ENCODE measurements at regions not wholly inside any gene's neighbourhood (a gene's known extent, or its start where the extent isn't known, plus 50 kb on each side); places are given as distances from the start of the nearest gene placed in this dataset.

DNA sequence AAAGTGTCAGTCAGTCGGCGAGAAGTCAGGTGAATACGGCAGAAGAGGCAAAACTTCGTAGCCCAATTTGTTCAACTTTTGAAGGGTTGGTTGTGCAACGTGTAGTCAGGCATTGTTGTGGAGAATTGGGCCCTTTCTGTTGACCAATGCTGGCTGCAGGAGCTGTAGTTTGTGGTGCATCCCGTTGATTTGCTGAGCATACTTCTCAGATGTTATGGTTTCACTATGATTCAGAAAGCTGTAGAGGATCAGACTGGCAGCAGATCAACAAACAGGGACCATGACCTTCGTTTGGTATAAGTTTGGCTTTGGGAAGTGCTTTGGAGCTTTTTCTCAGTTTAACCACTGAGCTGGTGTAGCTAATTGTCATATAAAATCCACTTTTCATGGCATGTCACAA lies 190.2 kb upstream of the ADAMTS5 start:
- 92% methylated on average over 7 of the region's 7 CpGs for WGBS
- Histone ChIP-seq H3K4me3 (no peak overlapping the region), H3K27me3 (no peaks in the 10 kb centered on the region), H3K4me1 (no peaks in the 10 kb centered on the region), H3K36me3 (no peaks in the 10 kb centered on the region), H3K27ac (no peak overlapping the region), H3K9me3 (no peaks in the 10 kb centered on the region)
- DNase-seq (ENCODE audit: low spot score in 2 of 2): no peak
- TF ChIP-seq POLR2A (IDR thresholded peaks at IDR 0.05): no peak
- TF ChIP-seq EP300 (IDR thresholded peaks at IDR 0.05): no peak
- TF ChIP-seq, protein P1, sequence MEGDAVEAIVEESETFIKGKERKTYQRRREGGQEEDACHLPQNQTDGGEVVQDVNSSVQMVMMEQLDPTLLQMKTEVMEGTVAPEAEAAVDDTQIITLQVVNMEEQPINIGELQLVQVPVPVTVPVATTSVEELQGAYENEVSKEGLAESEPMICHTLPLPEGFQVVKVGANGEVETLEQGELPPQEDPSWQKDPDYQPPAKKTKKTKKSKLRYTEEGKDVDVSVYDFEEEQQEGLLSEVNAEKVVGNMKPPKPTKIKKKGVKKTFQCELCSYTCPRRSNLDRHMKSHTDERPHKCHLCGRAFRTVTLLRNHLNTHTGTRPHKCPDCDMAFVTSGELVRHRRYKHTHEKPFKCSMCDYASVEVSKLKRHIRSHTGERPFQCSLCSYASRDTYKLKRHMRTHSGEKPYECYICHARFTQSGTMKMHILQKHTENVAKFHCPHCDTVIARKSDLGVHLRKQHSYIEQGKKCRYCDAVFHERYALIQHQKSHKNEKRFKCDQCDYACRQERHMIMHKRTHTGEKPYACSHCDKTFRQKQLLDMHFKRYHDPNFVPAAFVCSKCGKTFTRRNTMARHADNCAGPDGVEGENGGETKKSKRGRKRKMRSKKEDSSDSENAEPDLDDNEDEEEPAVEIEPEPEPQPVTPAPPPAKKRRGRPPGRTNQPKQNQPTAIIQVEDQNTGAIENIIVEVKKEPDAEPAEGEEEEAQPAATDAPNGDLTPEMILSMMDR (IDR thresholded peaks at IDR 0.05): no peak

- no peaks in the 10 kb centered on the region for H3K36me3 ChIP-seq
Measured at GRCh38 chr21:27156666-27157065, 189.8 kb upstream of the ADAMTS5 start.

DNA sequence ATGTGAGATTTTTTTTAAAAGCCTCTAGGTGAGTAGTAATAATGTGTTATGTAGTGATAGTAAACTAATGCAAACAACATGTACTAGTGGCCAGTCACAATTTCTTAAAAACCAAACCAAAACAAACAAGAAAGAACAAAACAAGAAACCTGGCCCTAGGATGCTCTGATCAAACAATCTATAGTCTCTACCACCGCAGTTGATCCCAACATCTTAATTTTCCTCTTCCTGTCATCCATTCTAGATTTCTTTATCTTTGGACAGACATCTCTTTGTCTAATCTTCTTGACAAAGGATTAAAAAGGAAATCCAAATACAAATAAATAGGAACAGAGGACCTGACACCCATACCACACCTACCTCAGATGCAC lies 188.2 kb upstream of the ADAMTS5 start:
- 93% methylated on average over 1 of the region's 1 CpG for WGBS
- no peaks in the 10 kb centered on the region for H3K27me3 ChIP-seq
- no peak overlapping the region for H3K27ac ChIP-seq
- no peak for DNase-seq (ENCODE audit: low spot score in 2 of 2)
- no peaks in the 10 kb centered on the region for H3K4me1 ChIP-seq
- TF ChIP-seq, protein P1 (IDR thresholded peaks at IDR 0.05): no peak
- TF ChIP-seq POLR2A (IDR thresholded peaks at IDR 0.05): no peak
- no peak for TF ChIP-seq POLR2AphosphoS5 (IDR thresholded peaks at IDR 0.05)
- no peak for TF ChIP-seq EP300 (IDR thresholded peaks at IDR 0.05)
- no peak overlapping the region for H3K4me3 ChIP-seq
- H3K36me3 ChIP-seq: no peaks in the 10 kb centered on the region
- no peaks in the 10 kb centered on the region for H3K9me3 ChIP-seq

More at GRCh38 chr21:27156666-27157065, 189.8 kb upstream of the ADAMTS5 start:
- Histone ChIP-seq H3K4me1 (no peaks in the 10 kb centered on the region), H3K9me3 (no peaks in the 10 kb centered on the region), H3K27ac (no peak overlapping the region), H3K27me3 (no peaks in the 10 kb centered on the region), H3K4me3 (no peak overlapping the region)
- WGBS: 94% methylated on average over 1 of the region's 1 CpG
- DNase-seq (ENCODE audit: low spot score in 2 of 2): no peak
- TF ChIP-seq POLR2A (IDR thresholded peaks at IDR 0.05): no peak
- TF ChIP-seq POLR2AphosphoS5 (IDR thresholded peaks at IDR 0.05): no peak
- TF ChIP-seq, protein P1 (IDR thresholded peaks at IDR 0.05): no peak
- no peak for TF ChIP-seq EP300 (IDR thresholded peaks at IDR 0.05)

DNA sequence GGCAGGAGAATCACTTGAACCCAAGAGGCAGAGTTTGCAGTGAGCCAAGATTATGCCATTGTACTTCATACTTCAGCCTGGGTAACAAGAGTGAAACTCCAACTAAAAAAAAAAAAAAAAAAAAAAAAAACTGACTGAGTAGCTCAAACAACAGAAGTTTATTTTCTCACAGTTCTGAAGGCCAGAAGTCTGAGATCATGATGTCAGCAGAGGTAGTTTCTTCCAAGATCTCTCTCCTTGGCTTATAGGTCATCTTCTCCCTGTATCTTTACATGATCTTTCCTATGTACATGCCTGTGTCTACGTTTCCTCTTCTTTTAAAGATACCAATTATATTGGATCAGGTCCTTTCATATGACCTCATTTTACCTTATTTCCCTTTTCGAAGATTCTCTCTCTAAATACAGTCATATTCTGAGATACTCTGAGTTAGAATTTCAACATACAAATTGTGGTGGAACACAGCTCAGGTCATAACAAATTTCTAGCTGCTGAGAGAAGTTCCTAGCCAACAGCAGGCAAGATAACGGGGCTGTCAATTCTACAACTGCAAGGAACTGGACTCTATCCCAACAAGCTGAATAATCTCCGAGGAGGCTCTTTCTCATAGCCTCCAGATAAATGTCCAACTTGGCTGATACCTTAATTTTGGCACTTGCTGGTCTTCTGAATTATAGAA lies 187.7 kb upstream of the ADAMTS5 start:
- 59% methylated on average over 4 of the region's 4 CpGs for WGBS
- Histone ChIP-seq H3K9me3 (no peaks in the 10 kb centered on the region), H3K4me1 (no peaks in the 10 kb centered on the region), H3K36me3 (no peaks in the 10 kb centered on the region), H3K27ac (no peak overlapping the region), H3K4me3 (no peak overlapping the region), H3K27me3 (no peaks in the 10 kb centered on the region)
- DNase-seq (ENCODE audit: low spot score in 2 of 2): no peak
- TF ChIP-seq POLR2A (IDR thresholded peaks at IDR 0.05) (no peak), POLR2AphosphoS5 (IDR thresholded peaks at IDR 0.05) (no peak), EP300 (IDR thresholded peaks at IDR 0.05) (no peak)
- TF ChIP-seq, protein P1 (IDR thresholded peaks at IDR 0.05): no peak

GRCh38 chr21:27152996-27153395 lies 186.1 kb upstream of the ADAMTS5 start:
- no peak overlapping the region for H3K4me3 ChIP-seq
- no peak overlapping the region for H3K27ac ChIP-seq

More at GRCh38 chr21:27152996-27153395, 186.1 kb upstream of the ADAMTS5 start:
- Histone ChIP-seq H3K9me3 (no peaks in the 10 kb centered on the region), H3K27me3 (no peaks in the 10 kb centered on the region), H3K4me1 (no peaks in the 10 kb centered on the region), H3K36me3 (no peaks in the 10 kb centered on the region)
- no peak for DNase-seq (ENCODE audit: low spot score in 2 of 2)
- TF ChIP-seq POLR2A (IDR thresholded peaks at IDR 0.05) (no peak), EP300 (IDR thresholded peaks at IDR 0.05) (no peak), POLR2AphosphoS5 (IDR thresholded peaks at IDR 0.05) (no peak)
- TF ChIP-seq, protein P1 (IDR thresholded peaks at IDR 0.05): no peak

Data from suprapubic skin (tissue), 4 donors.